Mucosa of rectum (tissue), 2 donors: ENCODE measurements at regions not wholly inside any gene's neighbourhood (a gene's known extent, or its start where the extent isn't known, plus 50 kb on each side); places are given as distances from the start of the nearest gene placed in this dataset.

Experiments
- H3K27ac ChIP-seq, 2 donors: one replicate each; pipeline ENCODE4 v1.7.0; 2013; ENCODE audit warnings: inconsistent platforms in 2 of 2, low read depth in 2 of 2, low read length in 2 of 2
- H3K27me3 ChIP-seq, 2 donors: one replicate each; pipeline ENCODE4 v1.7.0; 2013; ENCODE audit warnings: low read length in 2 of 2; ENCODE audit not compliant: control insufficient read depth in 2 of 2, insufficient read depth in 2 of 2
- H3K36me3 ChIP-seq, 2 donors: one replicate each; pipeline ENCODE4 v1.7.0; 2013; ENCODE audit warnings: low read length in 2 of 2; ENCODE audit not compliant: control insufficient read depth in 2 of 2, insufficient read depth in 2 of 2
- H3K4me1 ChIP-seq, 2 donors: one replicate each; pipeline ENCODE4 v1.7.0; 2013; ENCODE audit warnings: low read length in 2 of 2, mild to moderate bottlenecking in 1 of 2; ENCODE audit not compliant: control insufficient read depth in 2 of 2, insufficient read depth in 2 of 2
- H3K4me3 ChIP-seq, 2 donors: one replicate each; pipeline ENCODE4 v1.7.0; 2013; ENCODE audit warnings: low read length in 2 of 2
- H3K9ac ChIP-seq, 2 donors: one replicate each; pipeline ENCODE4 v1.7.0; 2013; ENCODE audit warnings: low read length in 2 of 2, low read depth in 1 of 2, mild to moderate bottlenecking in 1 of 2
- H3K9me3 ChIP-seq, 2 donors: one replicate each; pipeline ENCODE4 v1.7.0; 2013; ENCODE audit warnings: low read length in 2 of 2; ENCODE audit not compliant: control insufficient read depth in 2 of 2
- donor health status: healthy.
- donor health status: Normal muscosa, but diverticular disease.

- Histone ChIP-seq H3K9ac (no peak overlapping the region), H3K27ac (no peak overlapping the region), H3K4me3 (no peak overlapping the region), H3K9me3 (no peaks in the 10 kb centered on the region), H3K4me1 (no peaks in the 10 kb centered on the region), H3K27me3 (no peaks in the 10 kb centered on the region), H3K36me3 (no peaks in the 10 kb centered on the region)
Measured at GRCh38 chr4:35734381-35735098, 509.8 kb downstream of the ARAP2 start.

GRCh38 chr4:35739308-35739707 lies 505.0 kb downstream of the ARAP2 start:
- Histone ChIP-seq H3K27me3 (no peaks in the 10 kb centered on the region), H3K36me3 (no peaks in the 10 kb centered on the region), H3K9me3 (no peaks in the 10 kb centered on the region), H3K4me3 (no peak overlapping the region), H3K9ac (no peak overlapping the region), H3K4me1 (no peaks in the 10 kb centered on the region), H3K27ac (no peak overlapping the region)

- Histone ChIP-seq H3K9ac (no peak overlapping the region), H3K4me1 (no peaks in the 10 kb centered on the region), H3K9me3 (no peaks in the 10 kb centered on the region), H3K27me3 (no peaks in the 10 kb centered on the region), H3K27ac (no peak overlapping the region), H3K4me3 (no peak overlapping the region), H3K36me3 (no peaks in the 10 kb centered on the region)
Measured at GRCh38 chr4:35754047-35754446, 490.3 kb downstream of the ARAP2 start.

- Histone ChIP-seq H3K9me3 (no peaks in the 10 kb centered on the region), H3K27ac (no peak overlapping the region), H3K4me1 (no peaks in the 10 kb centered on the region), H3K36me3 (no peaks in the 10 kb centered on the region), H3K4me3 (no peak overlapping the region), H3K27me3 (no peaks in the 10 kb centered on the region), H3K9ac (no peak overlapping the region)
Measured at GRCh38 chr4:35757836-35758235, 486.5 kb downstream of the ARAP2 start.

- no peaks in the 10 kb centered on the region for H3K4me1 ChIP-seq
- H3K4me3 ChIP-seq, result no peak overlapping the region
- no peaks in the 10 kb centered on the region for H3K27me3 ChIP-seq
Measured at GRCh38 chr4:35760807-35761206, 483.5 kb downstream of the ARAP2 start.

GRCh38 chr4:35771571-35771970 lies 472.7 kb downstream of the ARAP2 start:
- Histone ChIP-seq H3K9me3 (no peaks in the 10 kb centered on the region), H3K36me3 (no peaks in the 10 kb centered on the region), H3K4me3 (no peak overlapping the region), H3K4me1 (no peaks in the 10 kb centered on the region), H3K9ac (no peak overlapping the region), H3K27ac (no peak overlapping the region), H3K27me3 (no peaks in the 10 kb centered on the region)

More at GRCh38 chr4:35760807-35761206, 483.5 kb downstream of the ARAP2 start:
- H3K9me3 ChIP-seq, result no peaks in the 10 kb centered on the region
- H3K36me3 ChIP-seq, result no peaks in the 10 kb centered on the region
- H3K27ac ChIP-seq, result no peak overlapping the region
- H3K9ac ChIP-seq, result no peak overlapping the region

- H3K9me3 ChIP-seq, result no peaks in the 10 kb centered on the region
- no peaks in the 10 kb centered on the region for H3K27me3 ChIP-seq
- no peaks in the 10 kb centered on the region for H3K36me3 ChIP-seq
- H3K9ac ChIP-seq, result no peak overlapping the region
- no peaks in the 10 kb centered on the region for H3K4me1 ChIP-seq
- no peak overlapping the region for H3K4me3 ChIP-seq
- no peak overlapping the region for H3K27ac ChIP-seq
Measured at GRCh38 chr4:35772291-35772690, 472.0 kb downstream of the ARAP2 start.

- Histone ChIP-seq H3K9ac (no peak overlapping the region), H3K27me3 (no peaks in the 10 kb centered on the region), H3K4me1 (no peaks in the 10 kb centered on the region), H3K27ac (no peak overlapping the region), H3K9me3 (no peaks in the 10 kb centered on the region), H3K4me3 (no peak overlapping the region), H3K36me3 (no peaks in the 10 kb centered on the region)
Measured at GRCh38 chr4:35789899-35790574, 454.3 kb downstream of the ARAP2 start.

- Histone ChIP-seq H3K27ac (no peak overlapping the region), H3K4me3 (no peak overlapping the region), H3K9ac (no peak overlapping the region), H3K36me3 (no peaks in the 10 kb centered on the region), H3K9me3 (no peaks in the 10 kb centered on the region), H3K4me1 (no peaks in the 10 kb centered on the region), H3K27me3 (no peaks in the 10 kb centered on the region)
Measured at GRCh38 chr4:35793045-35793722, 451.1 kb downstream of the ARAP2 start.

GRCh38 chr4:35793766-35794165 lies 450.5 kb downstream of the ARAP2 start:
- no peaks in the 10 kb centered on the region for H3K27me3 ChIP-seq
- H3K9me3 ChIP-seq, result no peaks in the 10 kb centered on the region
- H3K4me1 ChIP-seq, result no peaks in the 10 kb centered on the region
- no peak overlapping the region for H3K4me3 ChIP-seq
- H3K36me3 ChIP-seq, result no peaks in the 10 kb centered on the region
- no peak overlapping the region for H3K27ac ChIP-seq
- no peak overlapping the region for H3K9ac ChIP-seq
